AG09319 (cell line): ENCODE measurements at regions not wholly inside any gene's neighbourhood (a gene's known extent, or its start where the extent isn't known, plus 50 kb on each side); places are given as distances from the start of the nearest gene placed in this dataset.

Experiments used
- DNase-seq: peaks from one replicate; pipeline ENCODE4 v3.0.0-alpha.2; 2010; ENCODE audit warnings: low read depth; ENCODE audit errors: extremely low read depth
- TF ChIP-seq, protein P1 (sequence below): IDR thresholded peaks from 2 replicates; pipeline ENCODE4 v1.5.1; 2011; ENCODE audit warnings: low read depth, mild to moderate bottlenecking, inconsistent platforms, low read length, moderate library complexity

DNA sequence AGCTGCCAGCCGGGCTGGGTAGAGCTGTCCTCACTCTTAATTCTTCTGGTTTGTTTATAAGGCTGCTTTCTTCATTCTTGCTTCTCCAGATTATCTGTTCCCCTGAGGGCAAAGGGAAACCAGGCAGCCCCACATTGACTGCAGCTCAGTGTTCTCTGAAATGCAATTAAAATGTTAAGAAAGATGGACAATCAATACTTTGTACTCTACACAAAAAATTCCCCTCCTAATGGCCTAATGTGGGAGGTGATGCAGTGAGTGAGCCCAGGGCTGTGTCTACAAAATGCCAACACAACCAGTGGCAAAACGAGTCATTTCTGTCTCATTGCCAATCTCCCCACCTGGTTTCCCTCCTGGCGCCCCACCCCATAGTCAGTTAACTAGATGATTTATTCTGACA is 541.7 kb upstream of the RAB6C start:
- DNase-seq, result no peak
- TF ChIP-seq, protein P1, sequence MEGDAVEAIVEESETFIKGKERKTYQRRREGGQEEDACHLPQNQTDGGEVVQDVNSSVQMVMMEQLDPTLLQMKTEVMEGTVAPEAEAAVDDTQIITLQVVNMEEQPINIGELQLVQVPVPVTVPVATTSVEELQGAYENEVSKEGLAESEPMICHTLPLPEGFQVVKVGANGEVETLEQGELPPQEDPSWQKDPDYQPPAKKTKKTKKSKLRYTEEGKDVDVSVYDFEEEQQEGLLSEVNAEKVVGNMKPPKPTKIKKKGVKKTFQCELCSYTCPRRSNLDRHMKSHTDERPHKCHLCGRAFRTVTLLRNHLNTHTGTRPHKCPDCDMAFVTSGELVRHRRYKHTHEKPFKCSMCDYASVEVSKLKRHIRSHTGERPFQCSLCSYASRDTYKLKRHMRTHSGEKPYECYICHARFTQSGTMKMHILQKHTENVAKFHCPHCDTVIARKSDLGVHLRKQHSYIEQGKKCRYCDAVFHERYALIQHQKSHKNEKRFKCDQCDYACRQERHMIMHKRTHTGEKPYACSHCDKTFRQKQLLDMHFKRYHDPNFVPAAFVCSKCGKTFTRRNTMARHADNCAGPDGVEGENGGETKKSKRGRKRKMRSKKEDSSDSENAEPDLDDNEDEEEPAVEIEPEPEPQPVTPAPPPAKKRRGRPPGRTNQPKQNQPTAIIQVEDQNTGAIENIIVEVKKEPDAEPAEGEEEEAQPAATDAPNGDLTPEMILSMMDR, result no peak

DNA sequence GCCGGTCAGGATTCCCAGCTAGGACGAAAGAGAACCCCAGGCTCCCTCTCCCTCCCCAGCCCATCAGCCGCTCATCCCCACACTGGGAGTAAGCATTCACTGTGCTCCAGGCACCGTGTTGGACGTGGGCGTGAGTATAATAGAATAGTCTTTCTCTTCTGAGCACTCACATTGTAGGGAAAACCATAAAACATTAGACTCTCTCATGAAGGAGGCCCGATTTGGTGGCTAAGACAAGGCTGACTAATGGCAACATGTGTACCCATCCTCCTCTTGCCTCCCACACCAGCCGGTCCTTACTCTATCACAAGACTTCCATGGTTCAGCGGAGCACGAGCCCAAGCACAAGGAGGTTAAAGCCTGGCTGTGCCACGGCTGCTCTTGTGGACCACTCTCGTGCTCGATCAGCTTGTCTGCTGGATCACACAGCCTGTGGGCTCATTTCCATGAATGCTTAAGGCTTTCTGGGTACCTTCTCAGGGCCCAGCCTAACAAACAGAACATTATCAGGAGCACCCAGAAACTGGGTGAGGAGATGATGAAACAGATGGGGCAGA is 540.9 kb upstream of the RAB6C start:
- TF ChIP-seq, protein P1, result no peak
- no peak for DNase-seq

DNA sequence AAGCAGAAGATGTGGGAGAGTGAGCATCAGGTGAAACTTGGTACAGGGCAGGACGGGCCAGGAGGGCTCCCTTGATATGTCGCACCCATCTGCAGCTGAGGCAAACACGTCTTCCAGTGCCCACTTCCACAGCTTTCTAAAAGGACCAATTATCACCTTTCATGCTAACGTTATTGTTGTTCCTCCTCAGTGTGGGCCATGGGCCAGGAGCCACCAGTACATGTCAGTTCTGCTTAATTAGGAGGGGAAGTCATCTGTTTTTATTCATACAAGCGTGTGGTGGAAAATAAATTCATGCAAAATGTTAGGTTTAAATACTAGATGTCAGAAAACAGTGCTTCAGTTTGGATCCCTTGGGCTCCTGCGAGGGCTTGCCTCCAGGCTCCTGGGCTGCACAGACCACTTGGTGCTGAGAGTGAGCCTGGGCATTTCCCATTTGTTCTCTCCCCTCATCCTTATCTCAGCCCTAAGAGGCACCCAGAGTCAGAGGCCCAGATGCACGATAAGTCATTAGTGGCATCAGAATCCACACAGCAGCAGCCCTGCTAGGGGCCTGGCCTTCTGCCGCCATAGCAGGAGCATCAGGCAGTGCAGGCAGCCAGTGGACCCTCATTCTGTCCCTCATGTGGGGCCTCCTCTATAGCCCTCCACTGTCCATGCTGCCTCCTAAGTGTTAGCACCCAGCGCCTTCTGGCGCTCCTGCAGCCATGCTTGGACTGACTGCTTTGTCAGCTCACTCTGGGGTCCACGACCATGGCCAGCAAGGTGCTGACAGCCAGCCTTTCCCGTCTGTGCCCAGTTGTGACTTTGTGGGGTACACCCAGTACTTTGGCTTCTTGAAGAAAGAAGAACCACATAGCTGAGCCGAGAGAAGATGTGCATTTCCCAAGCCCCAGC is 539.8 kb upstream of the RAB6C start:
- TF ChIP-seq, protein P1, result no peak
- no peak for DNase-seq

DNA sequence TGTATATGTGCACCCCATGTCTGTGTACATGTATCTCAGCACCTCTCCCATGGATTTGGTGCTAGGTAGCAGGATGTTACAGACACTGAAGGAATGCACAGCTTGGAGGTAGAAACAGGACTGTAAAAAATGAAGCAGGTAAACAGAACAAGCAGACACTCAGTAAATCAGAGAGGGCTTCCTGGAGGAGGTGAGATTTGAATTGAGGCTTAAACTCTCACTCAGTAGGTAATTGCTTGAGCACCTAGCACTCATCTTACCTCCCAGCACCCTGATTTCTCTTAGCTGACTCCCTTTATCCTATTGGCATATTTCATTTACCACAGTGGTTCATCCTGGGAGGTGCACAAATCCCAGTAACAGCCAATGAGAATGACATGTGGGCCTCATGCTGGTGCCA is 537.9 kb upstream of the RAB6C start:
- DNase-seq, result no peak
- TF ChIP-seq, protein P1, result no peak

DNA sequence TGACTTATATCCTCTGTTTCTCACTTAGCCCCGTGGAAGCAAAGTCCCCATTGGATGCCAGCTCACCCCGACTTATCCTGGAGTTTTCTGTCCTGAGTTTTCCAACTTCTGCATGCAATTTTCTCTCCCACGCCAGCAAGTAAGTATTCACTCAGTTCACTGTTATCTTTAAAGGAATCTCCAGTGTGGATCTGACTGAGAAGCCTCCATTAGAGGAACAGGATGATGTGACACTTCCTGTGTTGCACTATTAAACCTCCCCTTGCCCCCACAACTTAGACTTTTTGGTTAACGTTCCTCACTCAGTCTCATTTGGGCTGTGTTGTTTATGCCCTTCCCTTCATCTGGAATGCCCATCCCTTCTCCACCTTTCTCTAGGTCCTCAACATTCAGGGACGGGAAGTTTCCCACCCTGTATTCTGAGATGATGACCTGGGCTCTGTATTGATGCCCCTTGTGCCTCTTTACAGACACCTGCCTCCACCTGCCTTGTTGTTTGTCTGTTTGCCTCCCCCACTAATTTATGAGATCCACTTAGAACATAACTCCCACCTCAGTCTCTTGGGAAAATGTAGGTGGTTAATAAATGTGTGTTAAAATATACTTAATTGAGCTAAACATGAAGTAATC is 536.1 kb upstream of the RAB6C start:
- TF ChIP-seq, protein P1, result no peak
- no peak for DNase-seq

DNA sequence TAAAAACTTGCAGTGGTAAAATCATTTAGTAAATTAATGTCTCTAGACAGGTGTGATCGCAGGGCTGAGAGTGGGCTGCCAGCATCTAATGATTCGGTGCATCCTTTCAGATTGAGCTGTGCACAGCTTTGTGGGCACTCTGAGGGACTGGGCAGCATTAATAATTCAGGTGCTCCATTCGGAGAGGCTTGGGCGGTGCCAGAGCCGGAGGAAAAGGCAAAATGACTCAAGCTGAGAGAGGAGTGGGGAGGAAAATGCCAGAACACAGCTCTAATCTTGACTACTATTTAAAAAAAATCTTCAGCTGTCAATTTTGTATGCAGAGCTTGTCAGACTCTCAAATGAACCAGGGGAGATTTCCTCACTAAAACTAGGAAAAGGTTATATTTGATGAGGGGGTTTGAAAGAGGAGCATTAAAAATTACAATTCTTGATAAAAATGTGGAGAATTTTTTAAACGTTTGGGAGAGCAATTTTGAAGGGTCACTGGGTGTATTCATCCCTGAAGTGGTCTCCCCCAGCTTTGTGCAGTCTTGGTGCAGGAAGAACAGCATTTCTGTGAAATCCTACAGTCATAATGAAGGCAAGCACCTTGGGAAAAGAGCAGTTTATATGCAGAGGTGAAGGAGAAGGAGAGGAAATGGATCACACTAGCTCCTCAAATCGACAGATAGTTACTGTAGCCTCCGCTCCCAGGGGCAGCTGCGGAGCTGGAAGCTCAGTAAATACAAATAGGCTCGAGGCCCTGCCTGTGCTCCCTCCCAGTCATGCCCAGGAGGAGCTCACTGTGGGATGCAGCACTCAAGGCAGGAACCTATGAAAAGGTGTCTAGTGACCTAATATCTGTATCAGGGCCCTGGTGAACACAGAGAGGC is 535.4 kb upstream of the RAB6C start:
- no peak for DNase-seq
- TF ChIP-seq, protein P1, result no peak
